Right lobe of liver (tissue), 4 donors: ENCODE measurements at regions not wholly inside any gene's neighbourhood (a gene's known extent, or its start where the extent isn't known, plus 50 kb on each side); places are given as distances from the start of the nearest gene placed in this dataset.

Experiments
- POLR2A ChIP-seq: fragments of 450-650 bp; IDR thresholded peaks from one replicate; pipeline ENCODE4 v1.6.1; 2017; ENCODE audit warnings: antibody characterized with exemption, mild to moderate bottlenecking
- TF ChIP-seq, protein P1 (sequence below), 4 donors: fragments of 200-600 bp in 3 of 4; fragments of 450-650 bp in 1 of 4; IDR thresholded peaks; one replicate each; pipeline versions ENCODE4 v1.5.1 to v1.8.0; 2016 to 2022; ENCODE audit warnings: antibody characterized with exemption in 4 of 4, mild to moderate bottlenecking in 2 of 4
- donor health status: DM: no; HTN: no; CAD: no.
- donor health status: DM: no; HTN: no; CAD: no.
- donor health status: DM: no; HTN: yes; CAD: no.

DNA sequence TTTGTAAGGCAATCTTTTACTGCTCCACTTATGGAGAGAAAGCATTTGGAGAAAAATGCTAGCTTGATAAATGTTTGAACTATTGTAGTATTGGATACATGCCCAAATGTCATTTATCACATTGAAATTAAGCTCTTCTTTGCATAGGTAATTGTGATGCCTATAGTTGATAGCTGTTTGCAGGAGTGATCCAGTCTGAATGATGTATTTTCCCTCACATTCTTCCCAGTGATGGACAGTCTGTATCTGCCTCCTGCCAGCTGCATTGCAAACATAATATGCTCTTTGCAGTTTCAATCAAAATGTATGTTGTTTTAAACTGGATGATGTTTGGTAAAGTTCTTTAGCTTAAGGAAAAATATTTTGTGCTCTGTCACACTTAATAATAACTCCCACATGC is 89.8 kb downstream of the EDNRB start:
- TF ChIP-seq POLR2A: no peak
- TF ChIP-seq, protein P1, sequence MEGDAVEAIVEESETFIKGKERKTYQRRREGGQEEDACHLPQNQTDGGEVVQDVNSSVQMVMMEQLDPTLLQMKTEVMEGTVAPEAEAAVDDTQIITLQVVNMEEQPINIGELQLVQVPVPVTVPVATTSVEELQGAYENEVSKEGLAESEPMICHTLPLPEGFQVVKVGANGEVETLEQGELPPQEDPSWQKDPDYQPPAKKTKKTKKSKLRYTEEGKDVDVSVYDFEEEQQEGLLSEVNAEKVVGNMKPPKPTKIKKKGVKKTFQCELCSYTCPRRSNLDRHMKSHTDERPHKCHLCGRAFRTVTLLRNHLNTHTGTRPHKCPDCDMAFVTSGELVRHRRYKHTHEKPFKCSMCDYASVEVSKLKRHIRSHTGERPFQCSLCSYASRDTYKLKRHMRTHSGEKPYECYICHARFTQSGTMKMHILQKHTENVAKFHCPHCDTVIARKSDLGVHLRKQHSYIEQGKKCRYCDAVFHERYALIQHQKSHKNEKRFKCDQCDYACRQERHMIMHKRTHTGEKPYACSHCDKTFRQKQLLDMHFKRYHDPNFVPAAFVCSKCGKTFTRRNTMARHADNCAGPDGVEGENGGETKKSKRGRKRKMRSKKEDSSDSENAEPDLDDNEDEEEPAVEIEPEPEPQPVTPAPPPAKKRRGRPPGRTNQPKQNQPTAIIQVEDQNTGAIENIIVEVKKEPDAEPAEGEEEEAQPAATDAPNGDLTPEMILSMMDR (IDR thresholded peaks at IDR 0.05): no peak
